Natural killer cell (primary cell): ENCODE measurements at regions not wholly inside any gene's neighbourhood (a gene's known extent, or its start where the extent isn't known, plus 50 kb on each side); places are given as distances from the start of the nearest gene placed in this dataset.

Experiments
- ATAC-seq, 3 donors: fragments of 150-1000 bp in 2 of 3; fragments of 200-7000 bp in 1 of 3; cut with Tn5 transposase; 1 replicate in 1 of 3; 2 replicates in 2 of 3; pipeline ENCODE4 v1.10.0; 2021; ENCODE audit warnings: mild to moderate bottlenecking in 2 of 3, moderate library complexity in 2 of 3
- DNase-seq, 2 donors: peaks; one replicate each; pipeline versions ENCODE4 v3.0.0 to v3.0.0-alpha.2; 2013 to 2021; ENCODE audit warnings: mixed read lengths in 1 of 2
- H3K27ac ChIP-seq: one replicate; pipeline ENCODE4 v1.5.1; 2013; ENCODE audit warnings: mild to moderate bottlenecking, low read length
- H3K27me3 ChIP-seq: one replicate; pipeline ENCODE4 v1.6.1; 2013; ENCODE audit warnings: low read length; ENCODE audit not compliant: control insufficient read depth, insufficient read depth
- H3K36me3 ChIP-seq: one replicate; pipeline ENCODE4 v1.6.1; 2013; ENCODE audit warnings: low read length; ENCODE audit not compliant: control insufficient read depth, insufficient read depth
- H3K4me1 ChIP-seq: one replicate; pipeline ENCODE4 v1.6.1; 2013; ENCODE audit warnings: low read length; ENCODE audit not compliant: control insufficient read depth, insufficient read depth
- H3K4me3 ChIP-seq: one replicate; pipeline ENCODE4 v1.5.1; 2013; ENCODE audit warnings: low read length
- H3K9me3 ChIP-seq: one replicate; pipeline ENCODE4 v1.6.1; 2013; ENCODE audit warnings: low read length; ENCODE audit not compliant: control insufficient read depth, insufficient read depth
- H3K27ac Mint-ChIP-seq, 2 donors: one replicate each; pipeline ENCODE4 v1.8.0; 2022; ENCODE audit warnings: mild to moderate bottlenecking in 2 of 2, mixed read lengths in 2 of 2, moderate library complexity in 1 of 2
- H3K27me3 Mint-ChIP-seq, 2 donors: one replicate each; pipeline ENCODE4 v1.8.0; 2022; ENCODE audit warnings: low read depth in 2 of 2, mixed read lengths in 2 of 2
- H3K36me3 Mint-ChIP-seq: one replicate; pipeline ENCODE4 v1.8.0; 2022; ENCODE audit warnings: mixed read lengths
- H3K4me1 Mint-ChIP-seq, 2 donors: one replicate each; pipeline ENCODE4 v1.8.0; 2022; ENCODE audit warnings: mixed read lengths in 2 of 2
- H3K4me3 Mint-ChIP-seq: one replicate; pipeline ENCODE4 v1.8.0; 2022; ENCODE audit warnings: mild to moderate bottlenecking, moderate library complexity, mixed read lengths
- H3K9me3 Mint-ChIP-seq, 2 donors: one replicate each; pipeline ENCODE4 v1.8.0; 2022; ENCODE audit warnings: mixed read lengths in 2 of 2
- CTCF ChIP-seq: fragments of 200-600 bp; IDR thresholded peaks from one replicate; pipeline ENCODE4 v1.8.0; 2022; ENCODE audit warnings: antibody characterized with exemption
- WGBS: methylation state at CpG from one replicate; pipeline ENCODE4 v1.1.7; 2013; ENCODE audit warnings: missing lambda C conversion rate; ENCODE audit not compliant: insufficient coverage; 5-methylcytosine and 5-hydroxymethylcytosine counted together
- intact Hi-C: fragments of 100-400 bp; cut with micrococcal nuclease; formaldehyde crosslinking; loops from one replicate; pipeline ENCODE4 v1.14.2; 2022

DNA sequence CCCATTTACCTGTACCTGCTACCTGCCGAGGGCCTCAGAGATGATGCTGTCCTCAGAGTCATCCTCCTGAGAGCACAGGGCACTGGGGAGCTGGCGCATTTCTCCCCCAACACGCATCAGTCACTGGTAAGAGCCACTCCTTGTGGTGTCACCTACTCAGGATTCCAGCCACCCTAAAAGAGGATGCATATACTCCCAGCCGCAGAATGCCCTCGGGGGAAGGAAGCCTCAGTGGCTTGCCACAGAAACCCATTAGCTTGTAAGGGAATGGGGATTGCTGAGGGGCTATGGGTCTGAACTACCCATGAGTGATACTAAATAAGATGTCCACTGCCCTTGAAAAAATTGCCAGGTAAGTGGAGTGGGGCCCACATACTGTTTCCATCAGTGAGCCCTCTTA lies 279.2 kb downstream of the WDR11 start:
- Mint-ChIP-seq H3K9me3 (peaks cover 0 to 2% of the 10 kb centered on the region in 2 donors), H3K27me3 (peaks cover 0 to 4% of the 10 kb centered on the region in 2 donors), H3K27ac (no peak overlapping the region), H3K4me3 (no peak overlapping the region), H3K4me1 (no peaks in the 10 kb centered on the region), H3K36me3 (no peaks in the 10 kb centered on the region)
- WGBS, result 94% methylated on average over 5 of the region's 5 CpGs
- no peak for DNase-seq
- H3K36me3 ChIP-seq, result no peaks in the 10 kb centered on the region
- no peaks in the 10 kb centered on the region for H3K27me3 ChIP-seq
- intact Hi-C loops, result no loop called here
- TF ChIP-seq CTCF, result no peak
- H3K9me3 ChIP-seq, result no peaks in the 10 kb centered on the region
- H3K27ac ChIP-seq, result no peak overlapping the region
- ATAC-seq, result no peak
- H3K4me3 ChIP-seq, result no peak overlapping the region
- no peaks in the 10 kb centered on the region for H3K4me1 ChIP-seq

- Mint-ChIP-seq H3K4me1 (no peaks in the 10 kb centered on the region), H3K27me3 (peaks cover 0 to 4% of the 10 kb centered on the region in 2 donors), H3K36me3 (no peaks in the 10 kb centered on the region), H3K4me3 (no peak overlapping the region), H3K9me3 (peaks cover 0 to 2% of the 10 kb centered on the region in 2 donors), H3K27ac (no peak overlapping the region)
- Histone ChIP-seq H3K36me3 (no peaks in the 10 kb centered on the region), H3K27ac (no peak overlapping the region), H3K27me3 (no peaks in the 10 kb centered on the region), H3K4me1 (no peaks in the 10 kb centered on the region), H3K4me3 (no peak overlapping the region), H3K9me3 (no peaks in the 10 kb centered on the region)
- 62% methylated on average over 5 of the region's 5 CpGs for WGBS
- ATAC-seq, result no peak
- TF ChIP-seq CTCF, result no peak
- no peak for DNase-seq
- intact Hi-C loops, result no loop called here
These were observed 279.9 kb downstream of the WDR11 start for GRCh38 chr10:121131014-121131413.

DNA sequence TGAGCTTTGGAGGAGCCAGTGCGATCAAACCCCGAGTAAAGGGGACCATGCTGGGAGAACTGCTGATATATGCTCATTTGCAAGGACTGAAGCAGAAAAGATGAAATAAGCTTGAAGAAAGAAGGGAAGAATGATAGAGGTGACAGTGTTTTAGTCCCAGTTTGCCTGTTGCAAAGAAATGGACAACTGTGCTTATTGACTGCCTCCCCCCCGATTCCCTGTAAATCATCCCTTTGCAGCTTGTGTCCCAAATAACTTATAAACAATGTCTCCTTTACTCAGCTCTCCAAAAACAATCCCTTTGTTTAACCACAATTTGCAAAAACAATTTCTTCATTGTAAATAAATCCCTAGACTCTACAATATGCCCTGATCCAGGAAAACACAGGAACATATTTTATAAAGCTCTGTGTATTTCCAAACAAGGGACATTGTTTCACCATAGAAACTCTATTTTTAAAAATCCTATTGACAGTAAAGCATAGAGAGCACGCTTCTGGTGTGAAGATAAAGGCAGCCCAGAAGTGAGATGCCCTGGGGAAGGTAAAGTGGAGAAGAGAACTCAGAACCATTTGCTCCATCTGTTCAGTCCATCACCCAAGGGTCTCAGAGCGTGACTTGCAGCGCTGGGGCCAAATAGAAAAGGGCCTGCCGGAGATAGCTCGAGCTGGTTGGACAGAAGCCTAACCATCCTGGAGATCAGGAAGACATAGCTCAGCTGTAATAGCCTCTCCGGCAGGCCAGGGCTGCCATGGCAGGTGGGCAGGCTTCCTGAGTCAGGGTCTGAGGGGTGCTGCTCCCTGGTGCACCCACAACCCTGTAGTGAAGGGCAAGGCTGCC lies 280.5 kb downstream of the WDR11 start:
- Mint-ChIP-seq H3K9me3 (peaks cover 0 to 2% of the 10 kb centered on the region in 2 donors), H3K27ac (no peak overlapping the region), H3K4me1 (no peaks in the 10 kb centered on the region), H3K4me3 (no peak overlapping the region), H3K27me3 (peaks cover 0 to 4% of the 10 kb centered on the region in 2 donors), H3K36me3 (no peaks in the 10 kb centered on the region)
- Histone ChIP-seq H3K9me3 (no peaks in the 10 kb centered on the region), H3K4me3 (no peak overlapping the region), H3K4me1 (no peaks in the 10 kb centered on the region), H3K27ac (no peak overlapping the region), H3K36me3 (no peaks in the 10 kb centered on the region), H3K27me3 (no peaks in the 10 kb centered on the region)
- intact Hi-C loops, result no loop called here
- 85% methylated on average over 9 of the region's 9 CpGs for WGBS
- ATAC-seq (no peak), DNase-seq (no peak)
- no peak for TF ChIP-seq CTCF

- DNase-seq, result no peak
- ATAC-seq, result no peak
- Histone ChIP-seq H3K9me3 (no peaks in the 10 kb centered on the region), H3K4me3 (no peak overlapping the region), H3K4me1 (no peaks in the 10 kb centered on the region), H3K27me3 (no peaks in the 10 kb centered on the region), H3K36me3 (no peaks in the 10 kb centered on the region), H3K27ac (no peak overlapping the region)
- Mint-ChIP-seq H3K27ac (no peak overlapping the region), H3K9me3 (peaks cover 0 to 2% of the 10 kb centered on the region in 2 donors), H3K4me1 (no peaks in the 10 kb centered on the region), H3K4me3 (no peak overlapping the region), H3K27me3 (peaks cover 0 to 4% of the 10 kb centered on the region in 2 donors), H3K36me3 (no peaks in the 10 kb centered on the region)
- intact Hi-C loops, result no loop called here
- no peak for TF ChIP-seq CTCF
- 88% methylated on average over 1 of the region's 1 CpG for WGBS
These were observed 281.1 kb downstream of the WDR11 start for GRCh38 chr10:121132273-121132672.
